ENCODE measurements at regions not wholly inside any gene's neighbourhood (a gene's known extent, or its start where the extent isn't known, plus 50 kb on each side); places are given as distances from the start of the nearest gene placed in this dataset.

DNA sequence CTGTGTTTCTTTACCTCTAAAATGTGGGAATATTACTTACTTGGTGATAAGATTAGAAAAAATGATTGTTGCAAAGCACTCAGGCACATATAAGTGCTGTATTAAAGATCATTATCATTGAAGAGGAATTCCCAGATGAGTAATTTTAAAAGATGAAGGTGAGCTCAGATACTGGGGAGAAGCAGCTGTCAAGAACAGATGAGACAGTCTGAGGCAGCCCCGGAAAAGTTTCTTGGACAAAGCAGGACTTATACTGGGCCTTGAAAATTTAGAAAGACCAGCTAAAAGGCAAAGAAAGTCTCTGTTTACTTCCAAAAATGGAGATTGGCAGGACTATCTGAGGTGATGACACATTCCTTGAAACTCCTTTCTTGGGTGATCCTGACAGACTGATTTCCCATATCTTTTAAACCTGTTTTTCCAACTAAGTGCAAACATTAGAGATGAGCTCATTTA, 93.8 kb upstream of the MARCKS start:
- Histone ChIP-seq H3K4me3 (ENCODE audit: low read depth, low read length) (no peak overlapping the region), H3K9me3 (no peaks in the 10 kb centered on the region), H3K4me1 (no peaks in the 10 kb centered on the region), H3K36me3 (no peaks in the 10 kb centered on the region), H3K27me3 (no peaks in the 10 kb centered on the region)
- DNase-seq, result no peak
- TF ChIP-seq, protein P1, sequence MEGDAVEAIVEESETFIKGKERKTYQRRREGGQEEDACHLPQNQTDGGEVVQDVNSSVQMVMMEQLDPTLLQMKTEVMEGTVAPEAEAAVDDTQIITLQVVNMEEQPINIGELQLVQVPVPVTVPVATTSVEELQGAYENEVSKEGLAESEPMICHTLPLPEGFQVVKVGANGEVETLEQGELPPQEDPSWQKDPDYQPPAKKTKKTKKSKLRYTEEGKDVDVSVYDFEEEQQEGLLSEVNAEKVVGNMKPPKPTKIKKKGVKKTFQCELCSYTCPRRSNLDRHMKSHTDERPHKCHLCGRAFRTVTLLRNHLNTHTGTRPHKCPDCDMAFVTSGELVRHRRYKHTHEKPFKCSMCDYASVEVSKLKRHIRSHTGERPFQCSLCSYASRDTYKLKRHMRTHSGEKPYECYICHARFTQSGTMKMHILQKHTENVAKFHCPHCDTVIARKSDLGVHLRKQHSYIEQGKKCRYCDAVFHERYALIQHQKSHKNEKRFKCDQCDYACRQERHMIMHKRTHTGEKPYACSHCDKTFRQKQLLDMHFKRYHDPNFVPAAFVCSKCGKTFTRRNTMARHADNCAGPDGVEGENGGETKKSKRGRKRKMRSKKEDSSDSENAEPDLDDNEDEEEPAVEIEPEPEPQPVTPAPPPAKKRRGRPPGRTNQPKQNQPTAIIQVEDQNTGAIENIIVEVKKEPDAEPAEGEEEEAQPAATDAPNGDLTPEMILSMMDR (IDR thresholded peaks at IDR 0.05; ENCODE audit: low read depth, low read length), result no peak

DNA sequence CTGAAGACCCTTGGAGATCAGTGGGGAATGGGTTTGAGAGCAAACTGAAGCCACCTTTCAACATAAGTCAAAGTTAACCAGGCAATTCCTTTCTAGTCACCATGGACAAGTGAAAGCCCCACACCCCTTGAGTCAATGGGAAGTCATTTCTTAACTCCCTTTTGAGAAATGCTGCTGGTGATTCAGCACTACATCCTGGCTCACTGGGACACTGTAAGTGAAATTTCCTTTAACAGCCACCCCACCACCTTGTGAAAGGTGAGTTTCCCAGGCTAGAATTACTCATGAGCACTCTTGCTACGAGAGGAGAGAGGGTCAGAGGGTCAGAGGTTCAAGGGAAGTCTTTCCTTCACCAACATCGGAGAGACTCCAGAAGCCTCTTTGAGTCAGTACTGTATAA, 93.3 kb upstream of the MARCKS start:
- no peaks in the 10 kb centered on the region for H3K4me1 ChIP-seq
- DNase-seq, result no peak
- no peaks in the 10 kb centered on the region for H3K36me3 ChIP-seq
- H3K9me3 ChIP-seq, result no peaks in the 10 kb centered on the region
- no peak overlapping the region for H3K4me3 ChIP-seq (ENCODE audit: low read depth, low read length)
- no peaks in the 10 kb centered on the region for H3K27me3 ChIP-seq
- TF ChIP-seq, protein P1 (IDR thresholded peaks at IDR 0.05; ENCODE audit: low read depth, low read length), result no peak

DNA sequence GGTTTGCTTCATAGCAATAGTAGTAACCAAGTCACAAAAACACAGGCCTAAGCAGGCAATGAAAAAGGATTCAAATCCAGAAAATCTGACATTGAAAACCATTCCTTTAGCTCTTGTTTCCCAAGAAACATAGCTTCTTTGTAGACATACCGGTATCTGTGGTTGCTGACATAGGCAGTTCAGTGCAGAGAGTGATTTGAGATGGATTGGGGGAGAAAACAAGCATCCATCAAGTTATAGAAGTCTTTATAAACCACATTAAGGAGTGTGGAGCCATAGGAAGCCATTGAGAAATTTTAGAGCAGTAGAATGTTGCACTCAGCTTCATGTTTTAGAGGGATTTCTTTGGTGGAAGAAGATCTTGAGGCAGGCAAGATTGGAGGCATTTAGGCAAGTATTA, 91.2 kb upstream of the MARCKS start:
- TF ChIP-seq, protein P1 (IDR thresholded peaks at IDR 0.05; ENCODE audit: low read depth, low read length), result no peak
- no peaks in the 10 kb centered on the region for H3K9me3 ChIP-seq
- H3K27me3 ChIP-seq, result no peaks in the 10 kb centered on the region
- H3K36me3 ChIP-seq, result no peaks in the 10 kb centered on the region
- no peak for DNase-seq
- H3K4me3 ChIP-seq (ENCODE audit: low read depth, low read length), result no peak overlapping the region
- no peaks in the 10 kb centered on the region for H3K4me1 ChIP-seq

GRCh38 chr6:113767985-113768384, 89.2 kb upstream of the MARCKS start:
- Histone ChIP-seq H3K27me3 (no peaks in the 10 kb centered on the region), H3K9me3 (no peaks in the 10 kb centered on the region), H3K4me3 (ENCODE audit: low read depth, low read length) (no peak overlapping the region), H3K4me1 (no peaks in the 10 kb centered on the region), H3K36me3 (no peaks in the 10 kb centered on the region)
- TF ChIP-seq, protein P1 (IDR thresholded peaks at IDR 0.05; ENCODE audit: low read depth, low read length), result no peak
- DNase-seq, result no peak

DNA sequence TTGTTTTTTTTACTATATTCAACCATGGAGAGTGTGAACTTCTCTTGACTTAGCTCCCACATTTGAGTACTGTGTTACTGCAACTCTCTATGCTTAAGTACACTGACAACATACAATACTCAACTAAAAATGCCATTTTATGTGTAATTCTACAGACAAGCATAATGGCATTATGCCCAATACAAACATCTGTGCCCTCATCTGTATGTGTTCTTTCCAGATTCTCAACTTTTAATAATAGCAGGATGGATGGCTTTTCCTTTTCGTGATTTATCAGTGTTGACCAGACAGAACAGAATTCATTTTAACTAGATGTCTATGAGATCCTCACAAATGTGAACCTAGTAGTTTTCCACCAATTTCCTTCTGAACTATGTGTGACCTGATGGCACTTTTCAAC, 84.2 kb upstream of the MARCKS start:
- Histone ChIP-seq H3K36me3 (no peaks in the 10 kb centered on the region), H3K9me3 (no peaks in the 10 kb centered on the region), H3K4me1 (no peaks in the 10 kb centered on the region), H3K27me3 (no peaks in the 10 kb centered on the region), H3K4me3 (ENCODE audit: low read depth, low read length) (no peak overlapping the region)
- DNase-seq, result no peak
- TF ChIP-seq, protein P1 (IDR thresholded peaks at IDR 0.05; ENCODE audit: low read depth, low read length), result no peak

- no peaks in the 10 kb centered on the region for H3K27me3 ChIP-seq
- H3K9me3 ChIP-seq, result no peaks in the 10 kb centered on the region
- DNase-seq, result no peak
- no peaks in the 10 kb centered on the region for H3K4me1 ChIP-seq
- no peaks in the 10 kb centered on the region for H3K36me3 ChIP-seq
- TF ChIP-seq, protein P1 (IDR thresholded peaks at IDR 0.05; ENCODE audit: low read depth, low read length), result no peak
- H3K4me3 ChIP-seq (ENCODE audit: low read depth, low read length), result no peak overlapping the region
Observed at GRCh38 chr6:113774127-113774825, 82.9 kb upstream of the MARCKS start.
